Keratinocyte (primary cell): ENCODE measurements at regions not wholly inside any gene's neighbourhood (a gene's known extent, or its start where the extent isn't known, plus 50 kb on each side); places are given as distances from the start of the nearest gene placed in this dataset.

Source experiments
- DNase-seq: peaks from one replicate; pipeline ENCODE4 v3.0.0-alpha.2; 2011; ENCODE audit warnings: low read depth, missing footprints, low spot score
- FAIRE-seq: peaks from 2 replicates; lab custom pipeline; 2011; peaks lifted over from hg19 to GRCh38; lab: Jason Lieb, UNC
- H2AFZ ChIP-seq: 2 replicates; pipeline ENCODE4 v1.6.0; 2012; ENCODE audit warnings: low read length, control low read depth, inconsistent platforms; ENCODE audit not compliant: control insufficient read depth
- H3K27ac ChIP-seq: 2 replicates; pipeline ENCODE4 v1.5.1; 2011; ENCODE audit warnings: low read length; ENCODE audit not compliant: control insufficient read depth, insufficient read depth
- H3K27me3 ChIP-seq: 3 replicates; pipeline ENCODE4 v1.6.0; 2011; ENCODE audit warnings: low read length; ENCODE audit not compliant: control insufficient read depth, insufficient read depth; ENCODE audit errors: extremely low read depth
- H3K36me3 ChIP-seq, 2 experiments: 2 replicates in 1 of 2; 3 replicates in 1 of 2; pipeline ENCODE4 v1.5.1; 2011; ENCODE audit warnings: low read length in 2 of 2, mild to moderate bottlenecking in 1 of 2; ENCODE audit not compliant: control insufficient read depth in 2 of 2, insufficient read depth in 2 of 2; ENCODE audit errors: extremely low read depth in 1 of 2
- H3K4me1 ChIP-seq: 3 replicates; pipeline ENCODE4 v1.5.1; 2011; ENCODE audit warnings: low read length; ENCODE audit not compliant: control insufficient read depth, insufficient read depth; ENCODE audit errors: extremely low read depth
- H3K4me2 ChIP-seq: 3 replicates; pipeline ENCODE4 v1.6.0; 2011; ENCODE audit warnings: low read depth, low read length; ENCODE audit not compliant: control insufficient read depth, insufficient read depth; ENCODE audit errors: extremely low read depth
- H3K4me3 ChIP-seq, 3 experiments: fragments of 200-600 bp in 1 of 3; sonication (generic) in 1 of 3; 2 replicates in 2 of 3; 3 replicates in 1 of 3; pipeline ENCODE4 v1.5.1; 2011 to 2016; ENCODE audit warnings: low read length in 3 of 3, mild to moderate bottlenecking in 3 of 3, control low read depth in 2 of 3, inconsistent platforms in 1 of 3, low read depth in 1 of 3, mixed read lengths in 1 of 3, mixed run types in 1 of 3, moderate library complexity in 1 of 3; ENCODE audit not compliant: control insufficient read depth in 2 of 3, insufficient read depth in 2 of 3; ENCODE audit errors: extremely low read depth in 1 of 3
- H3K79me2 ChIP-seq: 2 replicates; pipeline ENCODE4 v1.6.0; 2012; ENCODE audit warnings: low read length; ENCODE audit not compliant: control insufficient read depth, insufficient read depth
- H3K9ac ChIP-seq: 3 replicates; pipeline ENCODE4 v1.6.0; 2011; ENCODE audit warnings: low read length; ENCODE audit not compliant: control insufficient read depth, insufficient read depth; ENCODE audit errors: extremely low read depth
- H3K9me1 ChIP-seq: 3 replicates; pipeline ENCODE4 v1.6.0; 2011; ENCODE audit warnings: low read length; ENCODE audit not compliant: control insufficient read depth, insufficient read depth; ENCODE audit errors: extremely low read depth
- H3K9me3 ChIP-seq: 2 replicates; pipeline ENCODE4 v1.5.1; 2012; ENCODE audit warnings: low read depth, low read length; ENCODE audit not compliant: control insufficient read depth
- H4K20me1 ChIP-seq: 3 replicates; pipeline ENCODE4 v1.6.0; 2011; ENCODE audit warnings: low read length; ENCODE audit not compliant: control insufficient read depth, insufficient read depth; ENCODE audit errors: extremely low read depth
- CTCF ChIP-seq, 3 experiments: IDR thresholded peaks in 1 of 3; conservative IDR thresholded peaks in 1 of 3; optimal IDR thresholded peaks in 1 of 3; 2 replicates in 2 of 3; 3 replicates in 1 of 3; pipeline versions ENCODE3 to v1.5.1; 2011; ENCODE audit warnings: low read length in 3 of 3, mild to moderate bottlenecking in 3 of 3, moderate library complexity in 2 of 3, control low read depth in 1 of 3, inconsistent platforms in 1 of 3; ENCODE audit not compliant: insufficient read depth in 2 of 3; ENCODE audit errors: extremely low read depth in 1 of 3
- EZH2 ChIP-seq: IDR thresholded peaks from one replicate; pipeline ENCODE4 v1.6.1; 2012; ENCODE audit warnings: inconsistent platforms, mild to moderate bottlenecking, low read length, moderate library complexity
- dilution Hi-C: fragments of 300-500 bp; cut with MboI; formaldehyde crosslinking; loops from one replicate; pipeline ENCODE4 v1.7.0; 2020; ENCODE audit warnings: low sequenced_read_pairs; ENCODE audit not compliant: extremely low pct_ligation_motif_present

- Histone ChIP-seq H3K9ac (no peak overlapping the region), H3K36me3 (no peaks in the 10 kb centered on the region), H3K9me1 (no peaks in the 10 kb centered on the region), H3K79me2 (no peaks in the 10 kb centered on the region), H3K4me3 (no peak overlapping the region), H3K27me3 (no peaks in the 10 kb centered on the region), H2AFZ (no peak overlapping the region), H3K9me3 (no peaks in the 10 kb centered on the region), H3K4me2 (no peak overlapping the region), H3K4me1 (no peaks in the 10 kb centered on the region), H3K27ac (no peak overlapping the region), H4K20me1 (no peaks in the 10 kb centered on the region)
- no peak for DNase-seq
- no peak for TF ChIP-seq EZH2
- no peak for TF ChIP-seq CTCF (optimal IDR thresholded peaks at IDR 0.05 in 1 of 3, IDR thresholded peaks at IDR 0.05 in 1 of 3, conservative IDR thresholded peaks at IDR 0.05 in 1 of 3; ENCODE audit: extremely low read depth in 1 of 3, insufficient read depth in 2 of 3, low read length in 3 of 3)
- dilution Hi-C loops: no loop called here
- no peak for FAIRE-seq
These were observed 92.7 kb downstream of the FZD1 start for GRCh38 chr7:91356915-91357314.

GRCh38 chr7:91357379-91357778 is 93.1 kb downstream of the FZD1 start:
- Histone ChIP-seq H2AFZ (no peak overlapping the region), H3K79me2 (no peaks in the 10 kb centered on the region), H3K9me3 (no peaks in the 10 kb centered on the region), H3K9ac (no peak overlapping the region), H3K27ac (no peak overlapping the region), H3K4me3 (no peak overlapping the region), H3K9me1 (no peaks in the 10 kb centered on the region), H3K27me3 (no peaks in the 10 kb centered on the region), H3K36me3 (no peaks in the 10 kb centered on the region), H3K4me2 (no peak overlapping the region), H3K4me1 (no peaks in the 10 kb centered on the region), H4K20me1 (no peaks in the 10 kb centered on the region)
- DNase-seq (no peak), FAIRE-seq (no peak)
- TF ChIP-seq CTCF (optimal IDR thresholded peaks at IDR 0.05 in 1 of 3, IDR thresholded peaks at IDR 0.05 in 1 of 3, conservative IDR thresholded peaks at IDR 0.05 in 1 of 3; ENCODE audit: extremely low read depth in 1 of 3, insufficient read depth in 2 of 3, low read length in 3 of 3) (no peak), EZH2 (no peak)
- dilution Hi-C loops: no loop called here
